Endothelial cell of umbilical vein (primary cell): ENCODE measurements at regions not wholly inside any gene's neighbourhood (a gene's known extent, or its start where the extent isn't known, plus 50 kb on each side); places are given as distances from the start of the nearest gene placed in this dataset.

Source experiments
- CTCF ChIP-seq, 2 donors: IDR thresholded peaks; 1 replicate in 1 of 2; 2 replicates in 1 of 2; pipeline ENCODE4 v1.5.1; 2011; ENCODE audit warnings: low read length in 2 of 2, mild to moderate bottlenecking in 2 of 2, moderate library complexity in 2 of 2, control low read depth in 1 of 2, inconsistent platforms in 1 of 2, low read depth in 1 of 2; ENCODE audit not compliant: insufficient read depth in 1 of 2; ENCODE audit errors: extremely low read depth in 1 of 2
- EZH2 ChIP-seq: IDR thresholded peaks from 2 replicates; pipeline ENCODE4 v1.6.1; 2012; ENCODE audit warnings: borderline replicate concordance, low read depth, mild to moderate bottlenecking, moderate library complexity, low read length, inconsistent platforms; ENCODE audit not compliant: severe bottlenecking
- FOS ChIP-seq: IDR thresholded peaks from 2 replicates; pipeline ENCODE4 v1.6.1; 2011; ENCODE audit warnings: mild to moderate bottlenecking, low read length, moderate library complexity, borderline replicate concordance; ENCODE audit not compliant: insufficient read depth
- GATA2 ChIP-seq: IDR thresholded peaks from 2 replicates; pipeline ENCODE4 v1.7.0; 2011; ENCODE audit warnings: low read depth, mild to moderate bottlenecking, moderate library complexity, mixed read lengths, low read length; ENCODE audit not compliant: insufficient read length, insufficient read depth
- JUN ChIP-seq: IDR thresholded peaks from 2 replicates; pipeline ENCODE4 v1.6.1; 2011; ENCODE audit warnings: borderline replicate concordance, low read depth; ENCODE audit not compliant: insufficient read length, insufficient read depth
- MAX ChIP-seq: IDR thresholded peaks from 2 replicates; pipeline ENCODE4 v1.6.1; 2011; ENCODE audit not compliant: insufficient read depth, insufficient read length
- MYC ChIP-seq: IDR thresholded peaks from one replicate; pipeline ENCODE4 v1.6.1; 2011; ENCODE audit warnings: mild to moderate bottlenecking, low read depth, low read length
- POLR2A ChIP-seq: IDR thresholded peaks from 2 replicates; pipeline ENCODE4 v1.6.1; 2012; ENCODE audit warnings: low read depth, mild to moderate bottlenecking, control low read depth, low read length
- POLR2AphosphoS5 ChIP-seq: IDR thresholded peaks from 2 replicates; pipeline ENCODE4 v1.6.1; 2012; ENCODE audit warnings: low read depth, mild to moderate bottlenecking, control low read depth, low read length, moderate library complexity; ENCODE audit not compliant: insufficient read depth

DNA sequence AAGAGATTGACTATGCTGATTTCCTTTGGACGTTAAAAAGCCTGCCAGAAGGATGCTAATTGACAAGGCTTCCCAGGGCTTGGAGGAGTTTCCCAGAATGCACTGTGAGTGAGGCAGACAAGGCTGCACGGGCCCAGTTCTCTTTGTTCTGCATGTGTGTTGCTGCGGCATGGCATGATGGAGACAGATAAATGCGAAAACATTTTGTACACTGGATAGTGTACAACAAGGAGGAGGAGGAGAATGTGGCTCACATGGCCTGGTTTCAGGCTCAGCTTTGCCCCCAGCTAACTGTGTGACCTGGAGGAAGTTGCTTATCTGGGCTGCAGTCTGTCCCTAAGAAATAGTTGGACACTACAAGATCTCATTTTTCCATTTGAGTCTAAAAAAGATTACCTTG is 135.5 kb upstream of the CPEB4 start:
- TF ChIP-seq JUN (no peak), POLR2A (no peak), POLR2AphosphoS5 (no peak), CTCF (IDR thresholded peaks at IDR 0.05; ENCODE audit: extremely low read depth in 1 of 2, insufficient read depth in 1 of 2, low read depth in 1 of 2, low read length in 2 of 2) (no peak), FOS (no peak), EZH2 (no peak), MAX (no peak), GATA2 (no peak), MYC (no peak)
